RWPE1 (cell line): ENCODE measurements at regions not wholly inside any gene's neighbourhood (a gene's known extent, or its start where the extent isn't known, plus 50 kb on each side); places are given as distances from the start of the nearest gene placed in this dataset.

Experiments
- CTCF ChIA-PET: fragments of 350-600 bp; sonication (Branson Sonifier 250); formaldehyde crosslinking; extraction: SDS; loops from one replicate; lab custom pipeline; 2021; lab: Yijun Ruan, JAX
- POLR2A ChIA-PET: fragments of 400-600 bp; formaldehyde crosslinking; extraction: SDS; loops from one replicate; lab custom pipeline; 2020; ENCODE audit warnings: antibody characterized with exemption; ENCODE audit not compliant: low non-redundant PET; lab: Yijun Ruan, JAX
- DNase-seq: peaks from one replicate; pipeline ENCODE4 v3.0.0; 2012; ENCODE audit warnings: low spot score
- H3K27ac ChIP-seq: fragments of 450-650 bp; 2 replicates; pipeline ENCODE4 v1.5.1; 2017
- CTCF ChIP-seq: fragments of 450-650 bp; conservative IDR thresholded peaks from 2 replicates; pipeline ENCODE4 v1.5.1; 2017; ENCODE audit warnings: low read depth, mild to moderate bottlenecking

- ChIA-PET POLR2A (no interaction called here), CTCF (interaction anchor here (1.1 kb wide), 1 partner anchor 326 kb away, joined by 3 read pairs; no protein-coding TSS in a partner anchor)
- TF ChIP-seq CTCF, result no peak
- H3K27ac ChIP-seq, result peak overlapping the region; percentile 75
- DNase-seq, result peak; percentile 72
Measured at GRCh38 chr2:12155303-12156051, 409.0 kb downstream of the LPIN1 start.

- no peak for DNase-seq
- POLR2A ChIA-PET, result interaction anchor here (0.8 kb wide), 1 partner anchor 783 kb away, joined by 3 read pairs; no protein-coding TSS in a partner anchor
- TF ChIP-seq CTCF, result no peak
- CTCF ChIA-PET, result interaction anchor here (0.7 to 1.1 kb wide), 2 partner anchors 96 to 327 kb away, joined by 3 to 4 read pairs; no protein-coding TSS in a partner anchor
- no peak overlapping the region; the same call in 1 of the 2 replicates for H3K27ac ChIP-seq
Measured at GRCh38 chr2:12156349-12156748, 409.9 kb downstream of the LPIN1 start.

- DNase-seq, result no peak
- no peak for TF ChIP-seq CTCF
- no peak overlapping the region for H3K27ac ChIP-seq
- CTCF ChIA-PET, result no interaction called here
- POLR2A ChIA-PET, result no interaction called here
Measured at GRCh38 chr2:12161085-12161484, 414.7 kb downstream of the LPIN1 start.

GRCh38 chr2:12162269-12163247 is 416.1 kb downstream of the LPIN1 start:
- ChIA-PET POLR2A (no interaction called here), CTCF (no interaction called here)
- no peak for TF ChIP-seq CTCF
- no peak overlapping the region for H3K27ac ChIP-seq
- no peak for DNase-seq

- no peak for TF ChIP-seq CTCF
- no peak for DNase-seq
- no peak overlapping the region for H3K27ac ChIP-seq
- ChIA-PET POLR2A (no interaction called here), CTCF (interaction anchor here (0.6 kb wide), 2 partner anchors 534 to 734 kb away, joined by 3 read pairs; no protein-coding TSS in a partner anchor)
Measured at GRCh38 chr2:12163866-12164265, 417.4 kb downstream of the LPIN1 start.

GRCh38 chr2:12164689-12165088 is 418.3 kb downstream of the LPIN1 start:
- CTCF ChIA-PET, result no interaction called here
- H3K27ac ChIP-seq, result no peak overlapping the region
- POLR2A ChIA-PET, result no interaction called here
- no peak for DNase-seq
- no peak for TF ChIP-seq CTCF
